Spleen (tissue), 11 donors: ENCODE measurements at regions not wholly inside any gene's neighbourhood (a gene's known extent, or its start where the extent isn't known, plus 50 kb on each side); places are given as distances from the start of the nearest gene placed in this dataset.

Experiments
- DNase-seq: peaks from one replicate; pipeline ENCODE4 v3.0.0-alpha.2; 2020
- H3K27ac ChIP-seq, 8 donors: fragments of 200-600 bp; sonication (generic) in 7 of 8; 1 replicate in 4 of 8; 2 replicates in 4 of 8; pipeline versions ENCODE4 v1.5.0 to v1.8.0; 2016 to 2021; ENCODE audit warnings: inconsistent platforms in 4 of 8, mild to moderate bottlenecking in 4 of 8, moderate library complexity in 1 of 8
- H3K27me3 ChIP-seq, 7 donors: fragments of 200-600 bp; sonication (generic) in 6 of 7; replicated peaks in 1 of 7; 1 replicate in 4 of 7; 2 replicates in 3 of 7; pipeline versions ENCODE4 v1.5.0 to v1.8.0; 2016 to 2021; ENCODE audit warnings: inconsistent platforms in 3 of 7, mild to moderate bottlenecking in 1 of 7
- H3K36me3 ChIP-seq, 6 donors: fragments of 200-600 bp; sonication (generic) in 5 of 6; 1 replicate in 4 of 6; 2 replicates in 2 of 6; pipeline versions ENCODE4 v1.5.0 to v1.8.0; 2016 to 2021; ENCODE audit warnings: inconsistent platforms in 2 of 6
- H3K4me1 ChIP-seq, 6 donors: fragments of 200-600 bp; sonication (generic) in 5 of 6; 1 replicate in 3 of 6; 2 replicates in 3 of 6; pipeline versions ENCODE4 v1.5.0 to v1.8.0; 2016 to 2021; ENCODE audit warnings: inconsistent platforms in 3 of 6
- H3K4me3 ChIP-seq, 8 donors: fragments of 200-600 bp; sonication (generic) in 7 of 8; 1 replicate in 4 of 8; 2 replicates in 4 of 8; pipeline versions ENCODE4 v1.5.0 to v1.8.0; 2016 to 2021; ENCODE audit warnings: inconsistent platforms in 4 of 8, mild to moderate bottlenecking in 4 of 8, moderate library complexity in 2 of 8
- H3K9me3 ChIP-seq, 8 donors: fragments of 200-600 bp; sonication (generic) in 7 of 8; 1 replicate in 4 of 8; 2 replicates in 4 of 8; pipeline versions ENCODE4 v1.5.0 to v1.8.0; 2016 to 2021; ENCODE audit warnings: inconsistent platforms in 4 of 8
- CTCF ChIP-seq, 11 experiments: fragments of 200-600 bp in 7 of 11; fragments of 450-650 bp in 4 of 11; sonication (generic) in 4 of 11; IDR thresholded peaks in 8 of 11; conservative IDR thresholded peaks in 3 of 11; 1 replicate in 7 of 11; 2 replicates in 4 of 11; pipeline versions ENCODE4 v1.4.0 to v1.8.0; 2016 to 2021; ENCODE audit warnings: antibody characterized with exemption in 11 of 11, inconsistent platforms in 4 of 11, mild to moderate bottlenecking in 1 of 11
- POLR2A ChIP-seq, 3 donors: fragments of 450-650 bp; IDR thresholded peaks; one replicate each; pipeline ENCODE4 v1.5.1; 2017; ENCODE audit warnings: antibody characterized with exemption in 3 of 3, mild to moderate bottlenecking in 1 of 3
- POLR2AphosphoS5 ChIP-seq, 3 donors: sonication (generic); formaldehyde crosslinking; IDR thresholded peaks; one replicate each; pipeline ENCODE4 v1.5.1; 2017; ENCODE audit warnings: antibody characterized with exemption in 3 of 3
- WGBS, 5 donors: extraction: QIAGEN DNeasy Blood & Tissue Kit in 3 of 5; methylation state at CpG; one replicate each; pipeline versions ENCODE4 v1.1.5 to v1.1.7; 2013 to 2018; 5-methylcytosine and 5-hydroxymethylcytosine counted together
- intact Hi-C: fragments of 100-400 bp; cut with DNase I; formaldehyde crosslinking; loops from one replicate; pipeline ENCODE4 v1.15.0; 2023; ENCODE audit warnings: low total_unique reads
- donor health status: healthy with polysubstance abuse.
- donor health status: DM: no; HTN: no; CAD: no; lungs with moderate emphysema.
- donor health status: DM: no; HTN: no; CAD: no.
- donor health status: Bipolar disorder and iron deficiency.
- donor health status: healthy.
- donor health status: DM: no; HTN: no; CAD: no.
- donor health status: DM: yes; HTN: yes; CAD: no.

- no peak overlapping the region for H3K4me3 ChIP-seq
- TF ChIP-seq POLR2A (IDR thresholded peaks at IDR 0.05) (no peak), POLR2AphosphoS5 (IDR thresholded peaks at IDR 0.05) (no peak), CTCF (IDR thresholded peaks at IDR 0.05 in 8 of 11, conservative IDR thresholded peaks at IDR 0.05 in 3 of 11) (no peak)
These were observed 251.3 kb upstream of the GRAMD2B start for GRCh38 chr5:126171916-126172315.

GRCh38 chr5:126172812-126173211, 250.4 kb upstream of the GRAMD2B start:
- TF ChIP-seq POLR2AphosphoS5 (IDR thresholded peaks at IDR 0.05) = no peak
- TF ChIP-seq POLR2A (IDR thresholded peaks at IDR 0.05) = no peak
- TF ChIP-seq CTCF (IDR thresholded peaks at IDR 0.05 in 8 of 11, conservative IDR thresholded peaks at IDR 0.05 in 3 of 11) = no peak
- no peak overlapping the region for H3K4me3 ChIP-seq
- no peaks in the 10 kb centered on the region for H3K4me1 ChIP-seq
- WGBS, 5 donors = 59 to 75% (median 67%) methylated on average over 1 of the region's 1 CpG
- H3K27ac ChIP-seq = no peak overlapping the region
- H3K27me3 ChIP-seq = no peaks in the 10 kb centered on the region
- H3K9me3 ChIP-seq = peaks cover 0 to 32% (median 10%) of the 10 kb centered on the region in 8 donors
- H3K36me3 ChIP-seq = no peaks in the 10 kb centered on the region
- no peak for DNase-seq
- intact Hi-C loops = no loop called here

More at GRCh38 chr5:126171916-126172315, 251.3 kb upstream of the GRAMD2B start:
- H3K36me3 ChIP-seq = no peaks in the 10 kb centered on the region
- no peak for DNase-seq
- peaks cover 4 to 41% (median 19%) of the 10 kb centered on the region in 8 donors for H3K9me3 ChIP-seq
- no peak overlapping the region for H3K27ac ChIP-seq
- intact Hi-C loops = no loop called here
- H3K27me3 ChIP-seq = no peaks in the 10 kb centered on the region
- no peaks in the 10 kb centered on the region for H3K4me1 ChIP-seq
- WGBS, 5 donors = 88 to 97% (median 95%) methylated on average over 3 of the region's 3 CpGs

GRCh38 chr5:126178521-126178920, 244.7 kb upstream of the GRAMD2B start:
- Histone ChIP-seq H3K4me1 (no peaks in the 10 kb centered on the region), H3K27me3 (no peaks in the 10 kb centered on the region), H3K4me3 (no peak overlapping the region), H3K36me3 (no peaks in the 10 kb centered on the region), H3K9me3 (peaks cover 0 to 3% (median 0%) of the 10 kb centered on the region in 8 donors), H3K27ac (no peak overlapping the region)
- DNase-seq = no peak
- TF ChIP-seq POLR2A (IDR thresholded peaks at IDR 0.05) = no peak
- no peak for TF ChIP-seq POLR2AphosphoS5 (IDR thresholded peaks at IDR 0.05)
- intact Hi-C loops = no loop called here

GRCh38 chr5:126182971-126183695, 240.1 kb upstream of the GRAMD2B start:
- DNase-seq = no peak
- no peak overlapping the region for H3K4me3 ChIP-seq
- H3K27ac ChIP-seq = no peak overlapping the region
- intact Hi-C loops = no loop called here
- H3K36me3 ChIP-seq = no peaks in the 10 kb centered on the region
- H3K9me3 ChIP-seq = peaks cover 0 to 5% (median 0%) of the 10 kb centered on the region in 8 donors
- TF ChIP-seq POLR2AphosphoS5 (IDR thresholded peaks at IDR 0.05) (no peak), POLR2A (IDR thresholded peaks at IDR 0.05) (no peak), CTCF (IDR thresholded peaks at IDR 0.05 in 8 of 11, conservative IDR thresholded peaks at IDR 0.05 in 3 of 11) (no peak)
- 79 to 94% (median 91%) methylated on average over 5 of the region's 5 CpGs for WGBS, 5 donors
- no peaks in the 10 kb centered on the region for H3K27me3 ChIP-seq
- no peaks in the 10 kb centered on the region for H3K4me1 ChIP-seq
